ENCODE measurements at regions not wholly inside any gene's neighbourhood (a gene's known extent, or its start where the extent isn't known, plus 50 kb on each side); places are given as distances from the start of the nearest gene placed in this dataset.
"Not testable (repeated sequence)": the region's sequence is repeated elsewhere in the genome, so short reads cannot be mapped to it uniquely, and the experiment has no call there.

- Histone ChIP-seq H3K9me3 (replicated peaks) (no peaks in the 10 kb centered on the region), H3K27me3 (ENCODE audit: low read depth) (peaks cover 44% of the 10 kb centered on the region), H3K27ac (replicated peaks) (no peak overlapping the region), H3K36me3 (no peaks in the 10 kb centered on the region), H3K4me3 (no peak overlapping the region), H3K4me1 (no peaks in the 10 kb centered on the region)
- no peak for TF ChIP-seq CTCF (IDR thresholded peaks at IDR 0.05; ENCODE audit: borderline replicate concordance)
- intact Hi-C loops (cut with micrococcal nuclease): no loop called here
- DNase-seq: no peak
These were observed 915.9 kb downstream of the UQCRFS1 start for GRCh38 chr19:28297036-28297435.

- no peak for DNase-seq
- H3K9me3 ChIP-seq (replicated peaks): no peaks in the 10 kb centered on the region
These were observed 916.4 kb downstream of the UQCRFS1 start for GRCh38 chr19:28296506-28296905.

GRCh38 chr19:28294975-28295374 is 918.0 kb downstream of the UQCRFS1 start:
- H3K4me3 ChIP-seq; H3K4me1 ChIP-seq; H3K36me3 ChIP-seq; H3K9me3 ChIP-seq (replicated peaks); intact Hi-C loops (cut with micrococcal nuclease); H3K27ac ChIP-seq (replicated peaks); DNase-seq: not testable (repeated sequence)
- H3K27me3 ChIP-seq (ENCODE audit: low read depth): peaks cover 46% of the 10 kb centered on the region

More at GRCh38 chr19:28296506-28296905, 916.4 kb downstream of the UQCRFS1 start:
- Histone ChIP-seq H3K4me1 (no peaks in the 10 kb centered on the region), H3K36me3 (no peaks in the 10 kb centered on the region), H3K4me3 (no peak overlapping the region), H3K27me3 (ENCODE audit: low read depth) (peaks cover 49% of the 10 kb centered on the region), H3K27ac (replicated peaks) (no peak overlapping the region)
- TF ChIP-seq CTCF (IDR thresholded peaks at IDR 0.05; ENCODE audit: borderline replicate concordance): no peak
- intact Hi-C loops (cut with micrococcal nuclease): no loop called here

GRCh38 chr19:28294395-28294794 is 918.6 kb downstream of the UQCRFS1 start:
- peaks cover 6% of the 10 kb centered on the region for H3K4me1 ChIP-seq
- intact Hi-C loops (cut with micrococcal nuclease): no loop called here
- H3K27me3 ChIP-seq (ENCODE audit: low read depth): peaks cover 44% of the 10 kb centered on the region
- H3K27ac ChIP-seq (replicated peaks): peak overlapping the region; percentile 33
- H3K9me3 ChIP-seq (replicated peaks): no peaks in the 10 kb centered on the region
- no peak for DNase-seq
- TF ChIP-seq CTCF (IDR thresholded peaks at IDR 0.05; ENCODE audit: borderline replicate concordance): no peak
- no peaks in the 10 kb centered on the region for H3K36me3 ChIP-seq
- H3K4me3 ChIP-seq: no peak overlapping the region

- Histone ChIP-seq H3K9me3 (replicated peaks) (no peaks in the 10 kb centered on the region), H3K27ac (replicated peaks) (no peak overlapping the region), H3K27me3 (ENCODE audit: low read depth) (peaks cover 40% of the 10 kb centered on the region), H3K4me1 (peaks cover 11% of the 10 kb centered on the region), H3K36me3 (no peaks in the 10 kb centered on the region), H3K4me3 (no peak overlapping the region)
- no peak for TF ChIP-seq CTCF (IDR thresholded peaks at IDR 0.05; ENCODE audit: borderline replicate concordance)
- intact Hi-C loops (cut with micrococcal nuclease): no loop called here
- no peak for DNase-seq
These were observed 919.3 kb downstream of the UQCRFS1 start for GRCh38 chr19:28293685-28294084.

- no peak for DNase-seq
- peaks cover 11% of the 10 kb centered on the region for H3K4me1 ChIP-seq
- TF ChIP-seq CTCF (IDR thresholded peaks at IDR 0.05; ENCODE audit: borderline replicate concordance): no peak
- no peak overlapping the region for H3K4me3 ChIP-seq
- H3K9me3 ChIP-seq (replicated peaks): no peaks in the 10 kb centered on the region
- H3K27me3 ChIP-seq (ENCODE audit: low read depth): peaks cover 41% of the 10 kb centered on the region
- no peak overlapping the region for H3K27ac ChIP-seq (replicated peaks)
- intact Hi-C loops (cut with micrococcal nuclease): no loop called here
- no peaks in the 10 kb centered on the region for H3K36me3 ChIP-seq
These were observed 920.0 kb downstream of the UQCRFS1 start for GRCh38 chr19:28292822-28293500.

All from left ventricle myocardium inferior (tissue), 1 donor.